ENCODE measurements at regions not wholly inside any gene's neighbourhood (a gene's known extent, or its start where the extent isn't known, plus 50 kb on each side); places are given as distances from the start of the nearest gene placed in this dataset.

GRCh38 chr6:23446469-23446967 lies 679.5 kb upstream of the NRSN1 start:
- ChIA-PET RAD21 (ENCODE audit: low non-redundant PET in 1 of 2, low total read pairs in 2 of 2, uncharacterized antibody in 2 of 2, unreplicated experiment in 2 of 2) (no interaction called here), CTCF (no interaction called here), POLR2A (no interaction called here)
- Histone ChIP-seq H3K4me3 (replicated peaks in 1 of 2; ENCODE audit: low read depth in 1 of 2, low read length in 2 of 2) (no peak overlapping the region), H3K79me2 (ENCODE audit: insufficient read depth, low read length) (no peaks in the 10 kb centered on the region), H3K4me2 (ENCODE audit: low read length) (no peak overlapping the region), H3K9ac (ENCODE audit: low read length) (no peak overlapping the region), H3K9me3 (ENCODE audit: control insufficient read depth in 1 of 2, insufficient read depth in 1 of 2, low read depth in 1 of 2, low read length in 2 of 2) (peaks cover 0 to 4% of the 10 kb centered on the region in 2 experiments; a peak in 2 of 4 replicates), H3K4me1 (ENCODE audit: control insufficient read depth in 1 of 2, insufficient read depth in 2 of 2, low read length in 2 of 2) (no peaks in the 10 kb centered on the region), H4K20me1 (ENCODE audit: insufficient read depth) (no peaks in the 10 kb centered on the region), H3K27me3 (ENCODE audit: insufficient read depth, low read length) (no peaks in the 10 kb centered on the region), H3K36me3 (ENCODE audit: control insufficient read depth in 1 of 2, insufficient read depth in 2 of 2, low read length in 2 of 2) (no peaks in the 10 kb centered on the region), H2AFZ (ENCODE audit: low read depth, low read length, poor library complexity, severe bottlenecking) (no peak overlapping the region), H3K9me2 (ENCODE audit: insufficient read depth) (no peaks in the 10 kb centered on the region), H3K27ac (ENCODE audit: low read depth, low read length) (no peak overlapping the region)
- TF ChIP-seq YY1 (IDR thresholded peaks at IDR 0.05; ENCODE audit: extremely low read depth, insufficient replicate concordance, low read depth, low read length): no peak
- TF ChIP-seq CBX3 (IDR thresholded peaks at IDR 0.05; ENCODE audit: low read depth): no peak
- TF ChIP-seq REST (IDR thresholded peaks at IDR 0.05; ENCODE audit: low read depth): no peak
- TF ChIP-seq EZH2 (IDR thresholded peaks at IDR 0.05): no peak
- peak in 2 of 3 experiments; percentile 27 to 39; a peak in 2 of 6 replicates for TF ChIP-seq CTCF (IDR thresholded peaks at IDR 0.05 in 2 of 3, conservative IDR thresholded peaks at IDR 0.05 in 1 of 3; ENCODE audit: borderline replicate concordance in 1 of 3, insufficient read depth in 1 of 3, low read depth in 2 of 3, low read length in 2 of 3)
- no peak for TF ChIP-seq SP1 (IDR thresholded peaks at IDR 0.05; ENCODE audit: low read depth)
- peak; percentile 38 for TF ChIP-seq RAD21 (IDR thresholded peaks at IDR 0.05; ENCODE audit: low read depth)
- no peak for TF ChIP-seq POLR2A (IDR thresholded peaks at IDR 0.05; ENCODE audit: borderline replicate concordance, extremely low read depth, insufficient read depth, insufficient read length)
- no TSS peak for BruUV-seq (replicated peaks)
- DNase-seq (ENCODE audit: low read depth, low spot score) (peak; percentile 1), ATAC-seq (0 out of 2 replicates have a peak, but pooled peaks have one; percentile 42)
- intact Hi-C loops (cut with micrococcal nuclease): no loop called here
